Superior temporal gyrus (tissue), 1 donor: ENCODE measurements at regions not wholly inside any gene's neighbourhood (a gene's known extent, or its start where the extent isn't known, plus 50 kb on each side); places are given as distances from the start of the nearest gene placed in this dataset.

Source experiments
- DNase-seq: peaks from one replicate; pipeline ENCODE4 v3.0.0-alpha.2; 2016; ENCODE audit errors: extremely low spot score

DNA sequence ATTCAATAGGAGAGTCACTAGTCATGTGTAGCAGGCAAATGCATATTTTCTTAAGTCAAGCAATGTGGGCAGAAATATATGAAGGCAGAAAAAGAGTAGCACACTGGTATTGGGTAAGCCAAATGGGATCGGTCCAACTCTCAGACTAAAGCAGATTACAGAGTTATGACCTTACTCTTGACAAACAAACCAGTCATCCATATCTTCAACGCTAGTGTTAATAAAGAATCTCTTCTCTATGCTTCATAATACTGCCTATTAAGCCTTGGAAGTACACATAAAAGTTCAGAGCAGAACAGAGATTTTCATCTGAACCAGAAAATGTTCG lies 320.2 kb upstream of the JARID2 start:
- DNase-seq = no peak

DNA sequence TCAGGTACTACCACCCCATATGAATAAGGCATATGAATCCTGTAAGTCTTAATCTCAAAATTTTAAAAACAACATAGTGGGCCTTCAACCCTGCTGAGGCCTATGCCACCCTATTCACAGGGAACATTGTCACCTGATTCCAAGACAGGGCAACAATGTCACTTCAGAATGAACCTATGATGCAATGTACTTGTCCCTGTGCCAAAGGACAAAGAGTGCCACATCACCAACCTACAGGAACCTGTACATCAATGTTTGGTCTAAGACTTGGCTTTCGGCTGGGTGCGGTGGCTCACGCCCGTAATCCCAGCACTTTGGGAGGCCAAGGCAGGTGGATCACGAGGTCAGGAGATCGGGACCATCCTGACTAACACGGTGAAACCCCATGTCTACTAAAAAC lies 318.5 kb upstream of the JARID2 start:
- DNase-seq = no peak

DNA sequence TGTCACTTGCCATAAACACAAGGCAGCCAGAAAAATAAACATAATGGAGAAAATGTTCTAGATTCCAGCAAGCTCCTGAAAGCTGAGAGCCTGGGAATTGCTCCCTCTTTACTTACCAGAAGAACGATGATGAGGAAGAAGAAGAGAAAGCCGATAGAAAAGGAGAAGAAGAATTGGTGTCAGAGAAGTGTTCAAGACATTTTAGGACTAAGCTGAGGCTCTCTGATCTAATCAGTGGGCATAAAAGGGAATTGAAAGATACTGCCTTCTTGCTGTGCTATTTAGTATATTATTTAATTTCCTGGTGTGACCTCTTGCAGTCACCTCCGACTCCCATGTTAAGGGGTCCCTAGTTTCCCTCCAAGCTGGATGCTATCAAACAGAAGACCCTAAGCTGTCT lies 316.6 kb upstream of the JARID2 start:
- DNase-seq = no peak

DNA sequence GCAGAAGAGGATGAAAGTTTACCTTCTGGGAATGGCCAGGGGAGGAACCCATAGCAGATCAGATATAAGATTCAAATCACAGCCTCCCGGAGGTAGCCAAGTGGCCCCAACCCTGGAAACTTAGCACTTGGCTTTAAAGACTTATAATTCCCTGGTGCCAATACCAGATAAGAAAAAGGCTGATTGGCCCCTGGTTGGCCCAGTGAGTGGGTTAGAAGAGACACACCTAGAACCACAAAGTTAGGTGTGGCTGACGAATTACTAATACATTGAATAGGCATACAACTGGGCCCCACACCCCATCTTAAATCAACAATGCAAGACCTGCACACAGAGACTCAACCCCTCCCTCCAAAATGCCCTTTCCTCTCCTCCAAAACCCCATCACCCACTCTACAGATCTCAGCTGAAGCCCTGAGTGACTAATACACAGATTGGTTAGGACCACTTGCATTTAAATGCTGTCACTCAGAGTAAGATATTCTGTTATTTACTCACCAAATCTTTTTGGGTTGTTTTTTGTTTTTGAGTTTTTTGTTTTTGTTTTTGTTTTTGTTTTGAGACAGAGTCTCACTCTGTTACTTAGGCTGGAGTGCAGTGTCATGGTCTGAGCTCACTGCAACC lies 315.4 kb upstream of the JARID2 start:
- DNase-seq = no peak

DNA sequence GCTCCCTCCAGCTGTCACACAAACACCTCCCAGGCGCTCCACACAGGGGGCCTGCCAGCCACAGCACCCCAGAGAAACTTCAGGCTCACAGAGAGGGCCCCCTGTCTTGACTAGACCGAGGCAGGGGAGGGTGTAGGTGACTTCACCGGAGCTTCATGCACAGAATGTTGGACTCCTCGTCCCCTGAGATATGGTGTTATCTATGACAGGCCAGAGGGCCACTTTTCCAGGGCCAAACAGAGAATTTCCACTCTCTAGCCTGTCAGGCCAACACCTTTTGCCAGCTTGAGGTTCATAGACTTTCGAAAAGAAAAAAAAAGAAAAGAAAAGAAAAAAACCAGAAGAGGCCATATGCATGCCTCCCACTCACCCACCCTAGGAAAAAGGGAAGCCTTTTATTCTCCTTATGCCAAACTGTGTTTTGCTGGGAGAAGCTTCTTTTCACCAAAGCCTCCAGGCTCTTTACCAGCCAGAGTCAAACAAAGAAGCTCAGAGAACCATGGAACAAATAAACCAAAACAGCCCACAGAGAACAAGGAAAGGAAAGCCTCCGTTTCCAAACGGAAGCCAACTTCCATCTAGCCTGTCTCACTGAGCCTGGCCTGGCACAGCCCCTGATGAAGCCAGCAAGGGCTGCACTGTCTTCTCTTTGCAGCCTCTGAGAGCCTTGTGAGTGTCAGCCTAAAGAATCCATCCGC lies 313.2 kb upstream of the JARID2 start:
- DNase-seq = peak; percentile 68

DNA sequence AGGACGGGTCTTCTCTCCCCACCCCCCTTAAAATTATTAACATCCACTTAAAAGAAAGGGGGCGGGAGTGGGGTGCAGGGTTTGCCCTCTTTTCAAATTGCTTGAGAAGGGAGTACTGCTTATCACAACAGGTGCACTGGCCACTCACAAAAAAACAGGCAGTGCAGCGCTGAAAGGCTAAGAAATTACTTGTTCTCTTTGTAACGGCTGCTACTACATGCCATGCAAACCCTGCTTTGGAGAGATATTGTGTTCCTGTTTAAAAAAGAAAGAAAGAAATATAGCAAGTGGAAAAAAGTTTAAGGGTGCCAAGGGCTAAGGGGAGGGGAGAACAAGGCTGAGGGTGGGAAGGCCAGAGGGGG lies 312.7 kb upstream of the JARID2 start:
- DNase-seq = no peak

DNA sequence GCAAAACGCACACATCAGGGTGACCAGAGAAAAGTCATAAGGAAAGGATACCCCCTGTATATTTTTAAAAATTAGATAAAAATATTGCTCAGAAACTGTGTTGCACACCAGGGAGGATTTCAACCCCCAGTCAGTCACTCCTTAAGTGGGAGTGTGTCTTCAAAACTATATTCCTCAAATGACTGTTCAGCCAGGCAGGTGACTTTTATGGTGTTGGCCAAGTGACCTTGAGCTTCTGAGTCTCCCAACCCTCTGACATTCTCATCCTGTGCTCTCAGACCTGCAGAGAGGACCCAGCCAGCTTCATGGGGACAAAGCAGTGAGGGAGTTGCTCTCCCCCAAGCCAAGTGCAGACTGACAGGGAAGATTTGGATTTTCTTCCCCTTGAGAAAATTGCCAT lies 311.9 kb upstream of the JARID2 start:
- no peak for DNase-seq

DNA sequence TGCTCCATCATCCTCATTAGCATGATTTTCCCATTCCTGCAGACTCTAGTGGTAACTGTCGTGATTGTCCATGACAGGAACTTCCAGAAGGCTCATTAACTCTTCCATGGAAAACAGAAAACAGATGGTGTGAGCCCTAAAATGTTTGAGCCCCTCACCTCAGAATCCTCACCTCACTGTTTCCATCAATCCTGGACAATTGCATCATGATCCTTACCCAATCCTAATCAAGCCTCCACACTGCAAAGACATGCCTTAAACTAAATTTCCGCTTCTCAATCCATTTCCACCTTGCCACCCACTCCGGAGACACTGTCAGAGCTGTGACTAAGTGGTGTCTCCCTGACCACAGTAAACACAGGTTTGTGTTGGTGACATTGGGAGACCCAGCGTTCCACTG lies 311.0 kb upstream of the JARID2 start:
- DNase-seq = no peak

DNA sequence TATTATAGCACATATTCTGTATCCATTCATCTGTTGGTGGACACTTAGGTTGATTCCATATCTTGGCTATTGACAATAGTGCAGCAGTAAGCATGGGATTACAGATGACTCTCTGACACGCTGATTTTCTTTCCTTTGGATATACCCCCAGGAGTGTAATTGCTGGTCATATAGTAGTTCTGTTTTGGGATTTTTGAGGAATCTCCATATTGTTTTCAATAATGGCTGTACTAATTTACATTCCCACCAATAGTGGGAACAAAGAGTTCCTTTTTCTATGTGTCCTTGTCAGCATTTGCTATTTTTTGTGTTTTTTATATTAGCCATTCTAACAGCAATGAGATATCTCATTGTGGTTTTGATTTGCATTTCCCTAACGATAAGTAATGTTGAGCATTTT lies 309.0 kb upstream of the JARID2 start:
- DNase-seq = no peak

DNA sequence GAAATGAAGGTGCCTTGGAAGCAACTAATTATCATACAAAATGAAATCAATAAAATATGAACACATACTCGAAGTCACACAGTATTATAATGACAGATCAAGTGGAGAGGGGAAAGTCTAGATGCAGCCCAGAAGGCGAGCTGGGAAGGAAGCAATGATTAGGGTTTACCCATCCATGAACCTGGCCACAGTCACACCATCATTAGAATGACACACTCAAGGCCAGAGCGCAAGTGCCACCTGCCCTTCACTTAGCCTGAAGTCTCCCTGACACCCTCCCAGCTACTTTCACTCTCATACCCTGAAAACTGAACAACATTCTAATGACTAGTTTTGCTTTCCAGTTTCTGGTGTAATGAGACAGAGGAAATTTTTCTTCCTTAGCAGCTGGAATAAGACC lies 302.8 kb upstream of the JARID2 start:
- no peak for DNase-seq

DNA sequence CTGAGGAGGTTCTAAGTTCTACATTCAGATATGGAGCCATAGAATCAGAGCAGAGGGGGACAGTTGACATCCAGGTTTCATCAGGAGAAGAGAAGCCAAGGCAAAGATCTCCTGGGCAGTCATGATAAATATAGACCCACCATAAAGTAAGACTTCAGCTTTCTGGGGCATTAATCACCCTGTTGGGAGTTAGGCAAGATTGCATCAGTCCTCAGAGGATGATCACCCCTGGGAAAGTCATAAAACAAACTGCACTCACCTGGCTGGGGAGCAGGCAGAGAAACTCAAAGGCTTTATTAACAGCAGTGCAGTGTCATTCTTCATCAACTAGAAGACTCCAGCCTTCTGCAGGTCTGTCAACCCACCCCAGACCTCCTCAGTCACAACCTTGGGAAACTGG lies 301.3 kb upstream of the JARID2 start:
- no peak for DNase-seq

DNA sequence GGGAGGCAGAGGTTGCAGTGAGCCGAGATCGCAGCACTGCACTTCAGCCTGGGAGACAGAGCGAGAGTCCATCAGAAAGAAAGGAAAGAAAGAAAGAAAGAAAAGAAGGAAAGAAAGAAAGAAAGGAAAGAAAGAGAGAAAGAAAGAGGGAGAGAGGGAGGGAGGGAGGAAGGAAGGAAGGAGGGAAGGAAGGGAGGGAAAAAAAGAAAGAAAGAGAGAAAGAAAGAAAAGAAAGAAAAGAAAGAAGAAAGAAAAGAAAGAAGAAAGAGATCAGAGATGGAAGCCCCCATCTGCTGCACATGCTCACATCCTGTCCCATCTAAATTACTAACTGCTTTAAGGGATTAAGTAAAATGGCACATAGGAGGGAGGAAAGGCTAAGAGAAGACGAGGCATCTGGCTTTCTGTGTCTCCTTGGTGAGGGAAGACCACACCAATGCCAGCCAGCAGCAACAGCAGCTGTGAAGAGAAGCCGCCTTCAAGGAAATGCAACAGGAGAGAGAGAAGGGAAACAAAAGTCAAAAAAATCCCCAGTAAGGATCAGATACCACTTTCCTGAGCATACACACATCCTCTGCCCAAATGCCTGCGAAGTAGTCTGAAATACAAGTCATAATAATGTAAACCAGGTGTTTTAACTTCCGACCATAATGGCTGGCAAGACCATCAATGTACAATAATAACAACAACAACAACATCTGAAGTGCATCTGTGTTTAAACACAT lies 300.2 kb upstream of the JARID2 start:
- no peak for DNase-seq

DNA sequence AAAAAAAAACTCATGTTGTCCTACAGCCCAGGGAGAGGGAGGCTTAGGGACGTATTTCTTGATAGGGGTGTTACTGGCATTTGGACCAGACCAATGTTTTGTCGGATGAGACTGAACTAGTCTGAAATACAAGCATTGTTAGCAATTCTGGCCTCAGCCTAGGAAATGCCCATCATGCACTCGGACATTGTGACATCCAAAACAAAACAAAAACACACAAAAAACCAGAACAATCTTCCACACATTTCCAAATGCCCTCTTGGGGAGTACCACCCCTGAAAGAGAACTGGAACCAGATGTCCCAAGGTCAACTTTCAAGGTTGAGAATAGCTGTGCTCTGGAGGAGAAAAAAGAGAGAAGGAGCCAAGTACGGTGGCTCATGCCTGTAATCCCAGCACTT lies 299.1 kb upstream of the JARID2 start:
- no peak for DNase-seq

DNA sequence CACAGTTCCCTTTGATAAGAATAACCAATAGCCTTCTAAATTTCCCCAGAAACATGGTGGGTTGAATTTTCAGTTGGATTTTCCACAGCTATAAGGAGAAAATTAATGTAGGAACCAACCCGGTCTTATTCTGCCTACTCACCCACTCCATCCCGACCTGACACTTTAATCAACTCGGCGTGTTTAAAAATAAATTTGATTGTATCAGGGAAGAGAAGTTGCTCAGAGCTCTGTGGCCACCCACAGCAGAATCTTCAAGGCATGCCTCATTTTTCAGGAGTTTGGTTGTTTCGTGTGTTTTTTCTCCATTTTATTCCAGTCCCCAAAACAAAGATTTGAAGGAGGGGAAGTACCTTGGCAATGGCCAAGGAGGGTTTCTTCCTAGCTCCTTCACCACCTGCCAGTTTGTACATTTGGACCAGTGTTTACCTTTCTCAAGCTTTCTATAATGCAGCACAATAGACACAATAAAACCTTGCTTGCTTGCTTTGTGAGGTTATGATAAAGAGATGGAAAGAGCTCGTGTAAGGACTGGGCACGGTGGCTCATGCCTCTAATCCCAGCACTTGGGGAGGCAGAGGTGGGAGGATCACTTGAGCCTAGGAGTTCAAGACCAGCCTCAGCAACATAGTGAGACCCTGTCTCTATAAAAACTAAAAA lies 297.2 kb upstream of the JARID2 start:
- no peak for DNase-seq

DNA sequence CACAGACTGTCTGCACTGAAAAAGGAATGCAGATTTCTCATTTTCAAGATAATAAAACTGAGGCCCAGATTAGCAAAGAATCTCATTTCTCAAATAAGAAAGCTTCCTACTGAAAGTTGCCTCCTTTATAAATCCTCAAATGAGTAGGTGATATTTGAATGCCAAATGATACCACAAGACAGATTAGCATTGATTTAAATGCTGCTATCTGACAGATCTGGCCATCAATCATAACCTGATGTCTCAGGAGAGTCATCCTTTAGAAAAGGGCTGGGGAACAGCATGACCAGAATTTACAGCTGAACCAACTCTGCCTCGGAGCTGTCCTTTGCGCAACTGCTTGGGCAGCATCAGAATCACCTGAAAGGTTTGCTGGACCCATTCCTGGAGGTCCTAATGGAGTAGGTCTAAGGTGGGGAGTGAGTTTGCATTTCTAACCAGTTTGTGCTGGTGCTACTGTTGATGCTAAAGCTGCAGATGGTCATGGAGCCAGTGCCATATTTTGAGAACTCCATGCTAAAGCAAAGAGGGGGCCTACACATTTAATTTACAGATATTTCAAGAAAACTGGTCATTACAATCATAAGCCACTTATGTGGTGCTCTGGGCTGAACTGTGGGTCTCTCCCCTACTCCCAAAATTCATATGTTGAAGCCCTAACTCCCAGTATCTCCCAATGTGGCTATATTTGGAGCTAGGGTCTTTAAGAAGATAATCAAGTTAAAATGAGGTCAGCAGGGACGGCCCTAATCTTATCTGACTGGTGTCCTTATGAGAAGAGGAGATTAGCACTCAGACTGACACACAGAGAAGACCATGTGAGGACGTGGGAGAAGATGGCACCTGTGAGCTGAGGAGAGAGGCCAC lies 295.5 kb upstream of the JARID2 start:
- DNase-seq = no peak

DNA sequence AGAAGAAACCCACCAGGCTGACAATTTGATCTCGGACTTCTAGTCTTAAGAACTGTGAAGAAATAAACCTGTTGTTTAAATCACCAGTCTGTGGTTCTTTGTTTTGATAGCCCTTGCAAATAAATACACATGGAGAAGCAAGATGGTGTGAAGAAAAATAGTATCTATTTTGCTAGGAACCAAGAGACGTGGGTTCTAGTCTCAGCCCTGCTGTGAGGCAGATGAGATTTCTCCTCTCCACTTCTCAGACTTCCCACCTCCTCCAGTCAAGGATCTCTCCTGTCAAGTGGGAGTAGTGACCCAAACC lies 294.9 kb upstream of the JARID2 start:
- no peak for DNase-seq

DNA sequence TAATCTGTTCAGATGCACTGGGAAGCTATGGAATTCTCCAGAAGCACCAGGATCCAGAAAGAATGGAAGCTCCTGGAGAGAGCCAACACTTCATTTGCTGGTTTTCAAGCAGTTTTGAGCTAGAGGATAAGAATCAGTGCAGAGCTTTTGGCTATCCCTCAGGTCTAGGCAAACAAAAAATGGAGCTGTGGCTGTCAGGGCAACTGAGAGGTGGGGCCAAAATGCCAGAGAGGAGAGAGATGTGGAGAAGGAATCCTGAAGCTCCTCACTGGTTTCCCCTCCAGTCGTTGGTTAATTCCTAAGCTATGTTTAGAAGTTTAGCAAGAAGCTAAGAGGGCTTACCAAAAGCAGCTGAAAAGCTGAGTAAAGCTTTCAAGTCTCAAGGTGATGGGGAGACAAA lies 294.2 kb upstream of the JARID2 start:
- DNase-seq = no peak

DNA sequence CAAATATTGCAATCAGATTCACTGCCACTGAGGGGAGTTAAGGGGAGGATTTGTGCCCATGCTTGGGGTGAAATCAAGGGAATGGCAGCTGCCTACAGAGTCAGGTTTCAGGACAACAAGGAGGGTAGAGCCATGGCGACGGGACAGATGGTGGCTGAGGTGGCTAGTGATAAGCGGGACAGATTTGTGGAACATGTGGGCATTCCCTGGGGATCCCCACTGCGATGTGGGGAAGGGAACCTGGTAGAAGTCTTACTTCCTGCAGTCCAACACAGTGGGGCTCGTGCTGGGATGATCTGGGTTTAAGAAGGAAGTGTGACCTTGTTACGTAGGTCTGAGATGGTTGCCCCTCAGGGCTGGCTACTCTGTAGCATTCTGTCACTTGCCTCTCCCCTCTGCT lies 292.0 kb upstream of the JARID2 start:
- DNase-seq = no peak

DNA sequence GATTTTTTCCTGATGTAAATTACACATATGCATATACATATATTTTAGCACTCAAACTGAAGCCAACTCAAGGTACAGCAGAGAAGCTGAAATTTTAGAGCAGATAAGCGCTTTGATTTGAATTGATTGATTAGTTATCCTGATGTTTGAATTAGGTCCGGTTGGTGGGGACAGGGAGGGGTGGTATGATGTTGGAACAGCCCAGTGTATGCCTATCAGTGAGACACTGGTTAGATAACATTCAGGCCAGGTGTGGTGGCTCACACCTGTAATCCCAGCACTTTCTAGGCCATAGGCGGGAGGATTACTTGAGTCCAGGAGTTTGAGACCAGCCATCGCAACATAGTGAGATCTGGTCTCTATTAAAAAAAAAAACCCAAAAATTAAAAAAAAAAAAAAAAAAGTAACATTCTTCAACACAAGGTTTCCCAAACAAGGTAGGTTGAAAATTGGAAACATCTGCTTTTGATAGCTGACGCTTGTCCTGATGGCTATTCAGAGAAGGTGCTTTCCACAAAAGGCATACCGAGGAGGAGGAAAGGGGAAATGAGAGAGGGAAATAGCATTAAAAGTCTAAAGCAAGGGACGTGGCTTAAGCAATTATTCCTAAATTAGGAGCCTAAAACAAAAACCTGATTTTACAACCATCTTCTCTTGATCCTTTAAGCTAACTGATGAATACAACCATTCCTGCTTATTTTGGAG lies 288.4 kb upstream of the JARID2 start:
- no peak for DNase-seq

DNA sequence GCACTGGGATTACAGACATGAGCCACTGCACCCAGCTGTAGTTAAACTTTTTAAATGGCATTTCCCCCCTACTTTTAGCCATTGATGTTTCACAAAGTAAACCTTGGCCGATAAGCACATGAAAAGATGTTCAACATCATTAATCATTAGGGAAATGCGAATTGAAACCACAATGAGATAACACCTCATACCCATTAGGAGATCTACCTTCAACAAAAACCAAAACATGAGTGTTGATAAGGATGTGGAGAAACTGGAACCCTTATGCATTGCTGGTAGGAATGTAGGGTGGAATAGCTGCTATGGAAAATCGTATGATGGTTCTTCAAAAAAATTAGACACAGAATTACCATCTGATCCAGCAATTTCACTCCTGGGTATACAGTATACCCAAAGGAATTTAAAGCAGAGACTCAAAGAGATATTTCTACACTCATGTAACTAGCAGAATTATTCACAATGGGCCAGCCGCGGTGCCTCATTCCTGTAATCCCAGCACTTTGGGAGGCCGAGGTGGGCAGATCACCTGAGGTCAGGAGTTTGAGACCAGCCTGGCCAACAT lies 286.5 kb upstream of the JARID2 start:
- no peak for DNase-seq

DNA sequence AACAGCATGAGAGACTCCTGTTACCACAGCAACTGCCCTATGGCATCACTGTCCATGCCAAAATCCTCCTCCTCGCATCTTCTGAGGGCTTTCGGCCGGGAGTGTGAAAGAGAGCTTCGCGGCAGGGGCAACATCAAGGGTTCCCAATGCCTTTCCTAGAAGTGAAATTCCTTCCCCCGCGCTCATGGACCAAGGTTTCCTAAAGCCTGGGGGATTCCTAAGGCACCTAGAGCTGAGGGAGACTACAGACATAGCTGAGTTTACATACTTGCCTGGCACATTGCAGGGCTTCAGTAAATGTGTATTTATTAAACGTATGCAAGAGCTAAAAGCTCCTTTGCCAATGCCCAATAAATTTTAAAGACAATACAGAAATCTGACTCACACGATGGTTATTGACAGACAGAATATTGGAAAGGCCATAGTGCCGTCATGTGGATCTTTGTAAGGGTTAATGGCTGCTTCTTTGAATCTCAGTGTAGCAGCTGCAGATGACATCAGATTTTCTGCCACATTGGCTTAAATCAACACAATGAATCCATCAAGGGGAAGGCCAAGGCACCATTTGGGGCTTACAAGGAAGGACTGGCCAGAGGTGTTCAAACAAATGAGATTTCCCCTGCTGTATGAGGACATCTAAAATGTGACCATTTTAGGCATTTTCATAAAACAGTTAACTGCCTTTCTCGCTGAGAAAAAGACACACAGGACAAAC lies 281.2 kb upstream of the JARID2 start:
- DNase-seq = no peak
